Suppressor macrophage (primary cell): ENCODE measurements at regions not wholly inside any gene's neighbourhood (a gene's known extent, or its start where the extent isn't known, plus 50 kb on each side); places are given as distances from the start of the nearest gene placed in this dataset.

Source experiments
- DNase-seq, 4 experiments: peaks; one replicate each; pipeline ENCODE4 v3.0.0-alpha.2; 2020 to 2022

GRCh38 chr3:30368978-30369377 lies 237.4 kb upstream of the TGFBR2 start:
- DNase-seq = peak in 1 of 4 experiments; percentile 5

DNA sequence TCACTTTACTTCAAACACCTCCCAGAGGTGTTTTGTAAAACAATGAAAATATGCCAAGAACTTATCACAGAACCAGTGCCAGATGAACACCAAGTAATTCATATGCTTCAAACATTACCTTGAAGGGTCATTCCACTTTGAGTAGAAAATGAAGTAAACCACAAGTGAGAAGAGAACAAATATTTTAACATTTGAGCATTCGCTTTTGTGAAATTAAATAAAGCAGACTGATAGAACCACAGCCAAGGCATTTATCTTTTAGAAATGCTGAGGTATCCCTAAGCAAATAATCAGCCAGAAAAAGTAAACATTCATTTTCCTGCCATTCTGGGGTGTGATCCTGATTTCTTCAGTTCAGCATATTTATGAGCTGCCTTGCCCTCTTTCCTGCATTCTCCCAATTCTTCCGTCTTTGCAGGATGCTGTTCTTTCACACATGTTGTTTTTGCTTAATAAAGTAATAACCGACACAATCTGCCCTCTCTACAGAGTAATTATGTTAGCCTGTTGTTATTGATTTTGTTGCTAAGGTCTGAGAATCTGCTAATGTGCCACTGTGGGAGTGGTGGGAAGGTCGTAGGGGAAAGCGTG lies 235.6 kb upstream of the TGFBR2 start:
- no peak for DNase-seq

DNA sequence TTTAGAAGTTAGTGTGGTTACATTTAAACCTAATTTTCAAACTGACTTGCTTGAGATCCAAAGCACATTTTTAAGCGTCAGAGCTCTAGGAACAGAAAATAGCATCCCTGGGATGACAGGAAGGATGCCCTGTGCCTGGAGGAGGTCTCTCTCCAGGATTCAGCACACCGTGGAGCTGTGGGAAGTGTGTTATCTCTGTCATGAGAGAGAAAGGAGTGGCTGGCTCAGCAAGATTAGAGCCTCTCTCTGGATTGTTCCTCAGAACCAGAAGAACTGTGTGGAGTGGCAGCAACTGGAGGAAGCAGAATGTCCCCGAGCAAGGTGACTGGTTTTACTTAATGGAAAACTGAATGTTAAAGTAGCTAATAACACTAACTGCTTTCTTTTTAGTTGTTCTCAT lies 233.6 kb upstream of the TGFBR2 start:
- DNase-seq = no peak

- no peak for DNase-seq
Measured at GRCh38 chr3:30384546-30385072, 221.8 kb upstream of the TGFBR2 start.

DNA sequence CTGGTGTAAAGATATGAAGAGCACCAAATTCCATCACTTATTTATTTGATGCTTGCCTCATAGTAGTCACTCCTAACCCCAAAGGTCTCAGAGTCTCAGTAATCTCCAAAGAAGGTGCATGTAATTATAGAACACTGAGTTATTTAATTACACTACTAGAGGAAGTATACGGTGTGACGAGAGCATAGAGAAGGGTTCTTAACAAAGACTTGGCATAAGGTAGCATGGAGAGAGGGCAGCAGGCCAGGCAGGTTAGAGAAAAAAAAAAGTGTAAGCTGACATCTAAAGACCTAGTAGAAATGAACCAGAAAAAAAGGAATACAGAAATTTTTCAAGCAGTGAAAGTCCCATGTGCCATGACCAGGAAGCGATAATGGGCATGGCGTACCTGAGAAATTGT lies 213.3 kb upstream of the TGFBR2 start:
- DNase-seq = no peak

- no peak for DNase-seq
Measured at GRCh38 chr3:30397030-30397429, 209.4 kb upstream of the TGFBR2 start.

GRCh38 chr3:30399394-30400181 lies 206.8 kb upstream of the TGFBR2 start:
- DNase-seq = no peak

GRCh38 chr3:30400926-30401325 lies 205.5 kb upstream of the TGFBR2 start:
- DNase-seq = no peak

GRCh38 chr3:30401971-30402370 lies 204.4 kb upstream of the TGFBR2 start:
- no peak for DNase-seq

GRCh38 chr3:30407651-30408050 lies 198.8 kb upstream of the TGFBR2 start:
- DNase-seq = no peak

DNA sequence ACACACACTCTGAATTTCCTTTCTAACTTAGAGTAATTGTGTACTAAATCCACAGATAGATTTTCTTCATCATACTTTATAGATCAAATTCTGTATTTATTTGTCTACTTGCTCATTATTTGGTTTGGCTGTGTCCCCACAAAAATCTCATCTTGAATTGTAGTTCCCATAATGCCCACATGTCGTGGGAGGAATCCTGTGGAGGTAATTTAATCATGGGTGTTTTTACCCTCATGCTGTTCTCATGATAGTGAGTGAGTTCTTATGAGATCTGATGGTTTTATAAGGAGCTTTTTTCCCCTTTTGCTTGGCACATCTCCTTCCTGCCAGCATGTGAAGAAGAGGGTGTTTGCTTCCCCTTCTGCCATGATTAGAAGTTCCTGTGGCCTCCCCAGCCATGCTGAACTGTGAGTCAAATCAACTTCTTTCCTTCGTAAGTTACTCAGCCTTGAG lies 198.3 kb upstream of the TGFBR2 start:
- DNase-seq = no peak

GRCh38 chr3:30418443-30418842 lies 188.0 kb upstream of the TGFBR2 start:
- no peak for DNase-seq

GRCh38 chr3:30421266-30421665 lies 185.1 kb upstream of the TGFBR2 start:
- peak; percentile 21 to 92 (median 59) for DNase-seq

- peak in 3 of 4 experiments; percentile 13 to 39 (median 23) for DNase-seq
Measured at GRCh38 chr3:30426293-30426993, 180.0 kb upstream of the TGFBR2 start.

- DNase-seq = peak in 2 of 4 experiments; percentile 16 to 26
Measured at GRCh38 chr3:30428251-30428650, 178.2 kb upstream of the TGFBR2 start.

- DNase-seq = no peak
Measured at GRCh38 chr3:30435861-30436331, 170.5 kb upstream of the TGFBR2 start.

- peak; percentile 58 to 80 (median 78) for DNase-seq
Measured at GRCh38 chr3:30437171-30437601, 169.2 kb upstream of the TGFBR2 start.

DNA sequence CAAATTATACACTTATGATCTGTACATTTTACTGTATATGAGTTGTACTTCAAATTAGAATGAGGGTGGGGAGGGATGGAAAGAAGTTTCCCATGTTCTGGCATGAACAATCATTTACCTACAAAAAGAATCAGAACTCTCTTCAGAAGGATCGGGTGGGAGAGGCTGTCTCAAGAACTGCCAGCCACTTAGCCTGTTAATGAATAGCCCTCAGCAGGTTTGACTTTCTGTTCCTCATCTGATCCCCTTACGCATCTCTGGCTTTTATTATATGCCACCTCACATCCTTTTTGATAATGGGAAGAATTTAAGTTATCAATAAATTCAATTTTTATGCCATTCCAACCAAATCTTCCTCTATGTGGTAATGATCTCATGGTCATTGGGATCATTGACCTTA lies 168.3 kb upstream of the TGFBR2 start:
- peak in 2 of 4 experiments; percentile 17 to 33 for DNase-seq

- DNase-seq = no peak
Measured at GRCh38 chr3:30439451-30440053, 166.8 kb upstream of the TGFBR2 start.

- no peak for DNase-seq
Measured at GRCh38 chr3:30440147-30440604, 166.2 kb upstream of the TGFBR2 start.

GRCh38 chr3:30440880-30441279 lies 165.5 kb upstream of the TGFBR2 start:
- DNase-seq = no peak
